ENCODE measurements at regions not wholly inside any gene's neighbourhood (a gene's known extent, or its start where the extent isn't known, plus 50 kb on each side); places are given as distances from the start of the nearest gene placed in this dataset.

GRCh38 chr9:126211441-126212074 lies 115.1 kb upstream of the MVB12B start:
- H3K27ac Mint-ChIP-seq, result no peak overlapping the region
- H3K36me3 Mint-ChIP-seq (ENCODE audit: insufficient read depth in 2 of 2), result peaks cover 3 to 4% of the 10 kb centered on the region in 2 donors
- no peak for DNase-seq
- no peaks in the 10 kb centered on the region for H3K4me1 Mint-ChIP-seq (ENCODE audit: low read depth)
- no peak overlapping the region for H3K4me3 Mint-ChIP-seq
- H3K27me3 Mint-ChIP-seq (ENCODE audit: low read depth), result peaks cover 36% of the 10 kb centered on the region
- no peak for ATAC-seq (replicated peaks in 1 of 2)
- H3K9me3 Mint-ChIP-seq, result peaks cover 6 to 9% of the 10 kb centered on the region in 2 donors

GRCh38 chr9:126215486-126215885 lies 111.1 kb upstream of the MVB12B start:
- H3K27ac Mint-ChIP-seq, result no peak overlapping the region
- peaks cover 54% of the 10 kb centered on the region for H3K27me3 Mint-ChIP-seq (ENCODE audit: low read depth)
- DNase-seq (no peak), ATAC-seq (replicated peaks in 1 of 2) (no peak)
- peaks cover 3 to 4% of the 10 kb centered on the region in 2 donors for H3K36me3 Mint-ChIP-seq (ENCODE audit: insufficient read depth in 2 of 2)
- peaks cover 6 to 9% of the 10 kb centered on the region in 2 donors for H3K9me3 Mint-ChIP-seq
- no peak overlapping the region for H3K4me3 Mint-ChIP-seq
- no peaks in the 10 kb centered on the region for H3K4me1 Mint-ChIP-seq (ENCODE audit: low read depth)

- no peak for ATAC-seq (replicated peaks in 1 of 2)
- Mint-ChIP-seq H3K27me3 (ENCODE audit: low read depth) (peaks cover 67% of the 10 kb centered on the region), H3K27ac (no peak overlapping the region), H3K4me1 (ENCODE audit: low read depth) (no peaks in the 10 kb centered on the region), H3K4me3 (no peak overlapping the region), H3K36me3 (ENCODE audit: insufficient read depth in 2 of 2) (peaks cover 4 to 5% of the 10 kb centered on the region in 2 donors), H3K9me3 (peaks cover 6 to 9% of the 10 kb centered on the region in 2 donors)
- no peak for DNase-seq
Observed at GRCh38 chr9:126216826-126217225, 109.8 kb upstream of the MVB12B start.

- DNase-seq, result no peak
- H3K36me3 Mint-ChIP-seq (ENCODE audit: insufficient read depth in 2 of 2), result peaks cover 4 to 5% of the 10 kb centered on the region in 2 donors
- H3K4me3 Mint-ChIP-seq, result no peak overlapping the region
- no peak overlapping the region for H3K27ac Mint-ChIP-seq
- no peaks in the 10 kb centered on the region for H3K4me1 Mint-ChIP-seq (ENCODE audit: low read depth)
- peaks cover 6 to 9% of the 10 kb centered on the region in 2 donors for H3K9me3 Mint-ChIP-seq
- H3K27me3 Mint-ChIP-seq (ENCODE audit: low read depth), result peaks cover 71% of the 10 kb centered on the region
- ATAC-seq (replicated peaks in 1 of 2), result no peak
Observed at GRCh38 chr9:126217250-126217653, 109.4 kb upstream of the MVB12B start.

- Mint-ChIP-seq H3K27me3 (ENCODE audit: low read depth) (peaks cover 75% of the 10 kb centered on the region), H3K36me3 (ENCODE audit: insufficient read depth in 2 of 2) (peaks cover 4 to 5% of the 10 kb centered on the region in 2 donors), H3K4me1 (ENCODE audit: low read depth) (no peaks in the 10 kb centered on the region), H3K27ac (no peak overlapping the region), H3K4me3 (no peak overlapping the region), H3K9me3 (peaks cover 6 to 9% of the 10 kb centered on the region in 2 donors)
- ATAC-seq (replicated peaks in 1 of 2), result no peak
- DNase-seq, result no peak
Observed at GRCh38 chr9:126217797-126218196, 108.8 kb upstream of the MVB12B start.

GRCh38 chr9:126218359-126219125 lies 108.1 kb upstream of the MVB12B start:
- no peak for DNase-seq
- peaks cover 79% of the 10 kb centered on the region for H3K27me3 Mint-ChIP-seq (ENCODE audit: low read depth)

GRCh38 chr9:126219166-126219565 lies 107.5 kb upstream of the MVB12B start:
- DNase-seq (no peak), ATAC-seq (replicated peaks in 1 of 2) (no peak)

More at GRCh38 chr9:126218359-126219125, 108.1 kb upstream of the MVB12B start:
- ATAC-seq (replicated peaks in 1 of 2), result no peak
- Mint-ChIP-seq H3K4me3 (no peak overlapping the region), H3K4me1 (ENCODE audit: low read depth) (no peaks in the 10 kb centered on the region), H3K36me3 (ENCODE audit: insufficient read depth in 2 of 2) (peaks cover 4 to 5% of the 10 kb centered on the region in 2 donors), H3K9me3 (peaks cover 6 to 9% of the 10 kb centered on the region in 2 donors), H3K27ac (no peak overlapping the region)

GRCh38 chr9:126219648-126220063 lies 107.0 kb upstream of the MVB12B start:
- ATAC-seq (replicated peaks in 1 of 2) (no peak), DNase-seq (no peak)
- peaks cover 2 to 4% of the 10 kb centered on the region in 2 donors for H3K36me3 Mint-ChIP-seq (ENCODE audit: insufficient read depth in 2 of 2)
- no peak overlapping the region for H3K27ac Mint-ChIP-seq
- H3K9me3 Mint-ChIP-seq, result peaks cover 3 to 6% of the 10 kb centered on the region in 2 donors
- peaks cover 86% of the 10 kb centered on the region for H3K27me3 Mint-ChIP-seq (ENCODE audit: low read depth)
- H3K4me1 Mint-ChIP-seq (ENCODE audit: low read depth), result peaks cover 4% of the 10 kb centered on the region
- H3K4me3 Mint-ChIP-seq, result no peak overlapping the region

More at GRCh38 chr9:126219166-126219565, 107.5 kb upstream of the MVB12B start:
- Mint-ChIP-seq H3K36me3 (ENCODE audit: insufficient read depth in 2 of 2) (peaks cover 3 to 5% of the 10 kb centered on the region in 2 donors), H3K9me3 (peaks cover 5 to 8% of the 10 kb centered on the region in 2 donors), H3K4me1 (ENCODE audit: low read depth) (peaks cover 4% of the 10 kb centered on the region), H3K27me3 (ENCODE audit: low read depth) (peaks cover 85% of the 10 kb centered on the region), H3K4me3 (no peak overlapping the region), H3K27ac (no peak overlapping the region)

- Mint-ChIP-seq H3K4me1 (ENCODE audit: low read depth) (peaks cover 4% of the 10 kb centered on the region), H3K9me3 (no peaks in the 10 kb centered on the region), H3K27me3 (ENCODE audit: low read depth) (peaks cover 75% of the 10 kb centered on the region), H3K4me3 (no peak overlapping the region), H3K36me3 (ENCODE audit: insufficient read depth in 2 of 2) (peaks cover 0 to 2% of the 10 kb centered on the region in 2 donors), H3K27ac (no peak overlapping the region)
- DNase-seq, result no peak
- ATAC-seq (replicated peaks in 1 of 2), result no peak
Observed at GRCh38 chr9:126221480-126221879, 105.1 kb upstream of the MVB12B start.

GRCh38 chr9:126222363-126222834 lies 104.2 kb upstream of the MVB12B start:
- Mint-ChIP-seq H3K27me3 (ENCODE audit: low read depth) (peaks cover 82% of the 10 kb centered on the region), H3K27ac (no peak overlapping the region), H3K4me1 (ENCODE audit: low read depth) (peaks cover 4% of the 10 kb centered on the region), H3K9me3 (no peaks in the 10 kb centered on the region), H3K4me3 (no peak overlapping the region), H3K36me3 (ENCODE audit: insufficient read depth in 2 of 2) (peaks cover 0 to 2% of the 10 kb centered on the region in 2 donors)
- DNase-seq (no peak), ATAC-seq (replicated peaks in 1 of 2) (no peak)

- Mint-ChIP-seq H3K27me3 (ENCODE audit: low read depth) (peaks cover 81% of the 10 kb centered on the region), H3K4me3 (no peak overlapping the region), H3K36me3 (ENCODE audit: insufficient read depth in 2 of 2) (peaks cover 0 to 2% of the 10 kb centered on the region in 2 donors), H3K9me3 (no peaks in the 10 kb centered on the region), H3K27ac (no peak overlapping the region), H3K4me1 (ENCODE audit: low read depth) (peaks cover 4% of the 10 kb centered on the region)
- DNase-seq (no peak), ATAC-seq (replicated peaks in 1 of 2) (no peak)
Observed at GRCh38 chr9:126222835-126223431, 103.7 kb upstream of the MVB12B start.

GRCh38 chr9:126223798-126224531 lies 102.7 kb upstream of the MVB12B start:
- ATAC-seq (replicated peaks in 1 of 2), result no peak
- peaks cover 4% of the 10 kb centered on the region for H3K4me1 Mint-ChIP-seq (ENCODE audit: low read depth)
- peaks cover 0 to 2% of the 10 kb centered on the region in 2 donors for H3K36me3 Mint-ChIP-seq (ENCODE audit: insufficient read depth in 2 of 2)
- H3K9me3 Mint-ChIP-seq, result no peaks in the 10 kb centered on the region
- H3K27me3 Mint-ChIP-seq (ENCODE audit: low read depth), result peaks cover 79% of the 10 kb centered on the region
- no peak for DNase-seq
- H3K4me3 Mint-ChIP-seq, result no peak overlapping the region
- H3K27ac Mint-ChIP-seq, result no peak overlapping the region

Data from activated T-cell treated with anti-CD3 and anti-CD28 coated beads, Interleukin-2, amount 50 U/mL, for 72 hours (primary cell).